ENCODE measurements at regions not wholly inside any gene's neighbourhood (a gene's known extent, or its start where the extent isn't known, plus 50 kb on each side); places are given as distances from the start of the nearest gene placed in this dataset.

GRCh38 chr19:28036486-28036885 is 1176.5 kb downstream of the UQCRFS1 start:
- TF ChIP-seq CTCF (IDR thresholded peaks at IDR 0.05; ENCODE audit: insufficient read depth, low read length), result no peak
- no peak for TF ChIP-seq REST (IDR thresholded peaks at IDR 0.05; ENCODE audit: insufficient replicate concordance, low read depth)
- no peak for TF ChIP-seq POLR2AphosphoS5 (IDR thresholded peaks at IDR 0.05; ENCODE audit: low read depth)
